DOHH2 (cell line): ENCODE measurements at regions not wholly inside any gene's neighbourhood (a gene's known extent, or its start where the extent isn't known, plus 50 kb on each side); places are given as distances from the start of the nearest gene placed in this dataset.

Experiments used
- H3F3A ChIP-seq: fragments of 200-600 bp; sonication (generic), shearing (Covaris generic); 2 replicates; pipeline ENCODE4 v1.6.0; 2016; ENCODE audit warnings: antibody characterized with exemption, mild to moderate bottlenecking; ENCODE audit not compliant: control insufficient read depth, insufficient read depth
- H3K27ac ChIP-seq: fragments of 200-600 bp; sonication (generic); 2 replicates; pipeline ENCODE4 v1.5.1; 2014; ENCODE audit warnings: low read depth, mild to moderate bottlenecking, low read length, moderate library complexity
- H3K27me3 ChIP-seq: fragments of 200-600 bp; sonication (generic); 2 replicates; pipeline ENCODE4 v1.6.1; 2014; ENCODE audit warnings: mild to moderate bottlenecking, low read length, mixed read lengths; ENCODE audit not compliant: control insufficient read depth
- H3K36me3 ChIP-seq: fragments of 200-600 bp; sonication (generic); 2 replicates; pipeline ENCODE4 v1.6.1; 2014; ENCODE audit warnings: mild to moderate bottlenecking, low read length, moderate library complexity, mixed read lengths; ENCODE audit not compliant: control insufficient read depth
- H3K4me1 ChIP-seq: fragments of 200-600 bp; sonication (generic); 2 replicates; pipeline ENCODE4 v1.6.1; 2014; ENCODE audit warnings: mild to moderate bottlenecking, low read length, mixed read lengths; ENCODE audit not compliant: control insufficient read depth
- H3K4me2 ChIP-seq: fragments of 200-600 bp; sonication (generic); 2 replicates; pipeline ENCODE4 v1.6.0; 2014; ENCODE audit warnings: mild to moderate bottlenecking, low read length, moderate library complexity
- H3K4me3 ChIP-seq: fragments of 200-600 bp; sonication (generic); 2 replicates; pipeline ENCODE4 v1.5.1; 2014; ENCODE audit warnings: mild to moderate bottlenecking, low read length, mixed read lengths
- H3K79me2 ChIP-seq: fragments of 200-600 bp; sonication (generic); 2 replicates; pipeline ENCODE4 v1.6.1; 2014; ENCODE audit warnings: mild to moderate bottlenecking, low read length, mixed read lengths; ENCODE audit not compliant: control insufficient read depth
- H3K9me2 ChIP-seq: fragments of 200-600 bp; sonication (generic); replicated peaks from 2 replicates; pipeline ENCODE4 v1.6.1; 2014; ENCODE audit warnings: mild to moderate bottlenecking, low read length, mixed read lengths; ENCODE audit not compliant: control insufficient read depth
- H3K9me3 ChIP-seq: fragments of 200-600 bp; sonication (generic); 2 replicates; pipeline ENCODE4 v1.6.1; 2014; ENCODE audit warnings: antibody characterized with exemption, low read length, mixed read lengths; ENCODE audit not compliant: control insufficient read depth, insufficient read depth
- H4K20me1 ChIP-seq: fragments of 200-600 bp; sonication (generic); 2 replicates; pipeline ENCODE4 v1.6.0; 2014; ENCODE audit warnings: low read depth, mild to moderate bottlenecking, antibody characterized with exemption, low read length, moderate library complexity; ENCODE audit not compliant: control insufficient read depth, insufficient read depth
- EZH2phosphoT487 ChIP-seq: fragments of 200-600 bp; sonication (generic); IDR thresholded peaks from 2 replicates; pipeline ENCODE4 v1.6.1; 2017; ENCODE audit warnings: borderline replicate concordance, mild to moderate bottlenecking, antibody characterized with exemption, low read length, moderate library complexity, mixed read lengths
- TF ChIP-seq, protein P1 (sequence below): fragments of 200-600 bp; sonication (generic); IDR thresholded peaks from one replicate; pipeline ENCODE4 v1.5.1; 2014; ENCODE audit warnings: antibody characterized with exemption, mild to moderate bottlenecking, low read depth, low read length; ENCODE audit not compliant: poor library complexity, severe bottlenecking

DNA sequence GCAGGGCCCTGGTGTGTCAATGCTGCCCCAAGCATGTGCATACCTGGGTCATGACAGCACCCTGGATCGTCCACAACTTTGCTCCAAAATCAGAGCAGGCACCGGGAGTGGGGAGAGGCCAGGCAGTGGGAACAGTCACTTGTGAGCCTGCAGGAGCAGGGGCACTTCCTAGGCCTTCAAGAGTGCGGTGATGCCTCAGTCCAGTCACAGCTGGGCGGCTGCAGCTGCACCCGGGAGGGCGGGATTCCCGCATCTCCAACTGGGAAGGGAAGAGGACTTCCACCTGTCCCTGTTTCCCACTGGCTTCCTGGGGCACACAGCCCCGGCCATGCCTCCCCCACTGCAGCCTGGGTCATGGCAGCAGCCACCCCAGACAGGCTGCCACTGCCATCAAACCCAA lies 191.3 kb upstream of the DEFB112 start:
- Histone ChIP-seq H3K27me3 (no peaks in the 10 kb centered on the region), H3K4me2 (no peak overlapping the region), H3K79me2 (no peaks in the 10 kb centered on the region), H3K36me3 (no peaks in the 10 kb centered on the region), H3K9me3 (no peaks in the 10 kb centered on the region; the same call in 1 of the 2 replicates), H3K4me3 (no peak overlapping the region), H3F3A (no peaks in the 10 kb centered on the region), H3K27ac (no peak overlapping the region), H4K20me1 (no peaks in the 10 kb centered on the region), H3K4me1 (no peaks in the 10 kb centered on the region), H3K9me2 (no peaks in the 10 kb centered on the region)
- TF ChIP-seq, protein P1, sequence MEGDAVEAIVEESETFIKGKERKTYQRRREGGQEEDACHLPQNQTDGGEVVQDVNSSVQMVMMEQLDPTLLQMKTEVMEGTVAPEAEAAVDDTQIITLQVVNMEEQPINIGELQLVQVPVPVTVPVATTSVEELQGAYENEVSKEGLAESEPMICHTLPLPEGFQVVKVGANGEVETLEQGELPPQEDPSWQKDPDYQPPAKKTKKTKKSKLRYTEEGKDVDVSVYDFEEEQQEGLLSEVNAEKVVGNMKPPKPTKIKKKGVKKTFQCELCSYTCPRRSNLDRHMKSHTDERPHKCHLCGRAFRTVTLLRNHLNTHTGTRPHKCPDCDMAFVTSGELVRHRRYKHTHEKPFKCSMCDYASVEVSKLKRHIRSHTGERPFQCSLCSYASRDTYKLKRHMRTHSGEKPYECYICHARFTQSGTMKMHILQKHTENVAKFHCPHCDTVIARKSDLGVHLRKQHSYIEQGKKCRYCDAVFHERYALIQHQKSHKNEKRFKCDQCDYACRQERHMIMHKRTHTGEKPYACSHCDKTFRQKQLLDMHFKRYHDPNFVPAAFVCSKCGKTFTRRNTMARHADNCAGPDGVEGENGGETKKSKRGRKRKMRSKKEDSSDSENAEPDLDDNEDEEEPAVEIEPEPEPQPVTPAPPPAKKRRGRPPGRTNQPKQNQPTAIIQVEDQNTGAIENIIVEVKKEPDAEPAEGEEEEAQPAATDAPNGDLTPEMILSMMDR = no peak
- TF ChIP-seq EZH2phosphoT487 = no peak

DNA sequence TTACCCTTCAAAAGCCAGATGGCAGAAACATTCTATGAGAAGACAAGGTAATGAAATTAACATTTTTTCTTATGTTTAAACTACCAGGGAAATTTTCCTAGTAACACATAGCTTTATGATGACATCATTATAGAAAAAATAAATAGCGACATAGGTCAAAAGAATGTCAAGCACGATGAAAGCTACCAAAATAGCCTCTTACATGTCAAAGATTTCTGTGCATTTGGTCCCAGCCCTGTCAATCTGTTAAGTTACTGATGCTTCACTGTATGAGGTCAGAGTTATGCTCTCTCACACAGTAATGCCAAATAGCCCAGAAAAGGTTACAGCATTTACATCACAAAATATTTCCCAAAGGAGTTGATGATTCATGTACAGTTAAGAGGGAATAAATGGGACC lies 199.8 kb upstream of the DEFB112 start:
- Histone ChIP-seq H3F3A (no peaks in the 10 kb centered on the region), H3K4me3 (no peak overlapping the region), H3K79me2 (no peaks in the 10 kb centered on the region), H3K36me3 (no peaks in the 10 kb centered on the region), H3K27me3 (no peaks in the 10 kb centered on the region), H3K4me1 (no peaks in the 10 kb centered on the region), H3K9me3 (no peaks in the 10 kb centered on the region), H4K20me1 (no peaks in the 10 kb centered on the region), H3K27ac (no peak overlapping the region), H3K4me2 (no peak overlapping the region), H3K9me2 (no peaks in the 10 kb centered on the region)
- no peak for TF ChIP-seq EZH2phosphoT487
- TF ChIP-seq, protein P1 = no peak

DNA sequence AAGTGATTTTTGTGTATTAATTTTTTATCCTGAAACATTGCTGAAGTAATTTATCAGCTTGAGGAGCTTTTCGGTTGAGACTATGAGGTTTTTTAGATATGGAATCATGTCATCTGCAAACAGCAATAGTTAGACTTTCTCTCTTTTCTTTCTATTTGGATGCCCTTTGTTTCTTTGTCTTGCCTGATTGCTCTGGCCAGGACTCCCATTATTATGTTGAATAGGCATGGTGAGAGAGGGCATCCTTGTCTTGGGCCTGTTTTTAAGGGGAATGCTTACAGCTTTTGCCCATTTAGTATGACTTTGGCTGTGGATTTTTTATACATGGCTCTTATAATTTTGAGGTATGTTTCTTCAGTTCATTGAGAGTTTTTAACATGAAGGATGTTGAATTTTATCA lies 207.6 kb upstream of the DEFB112 start:
- H4K20me1 ChIP-seq = no peaks in the 10 kb centered on the region
- no peaks in the 10 kb centered on the region for H3K4me1 ChIP-seq
- no peak overlapping the region for H3K27ac ChIP-seq
- H3K9me3 ChIP-seq = no peaks in the 10 kb centered on the region
- H3K36me3 ChIP-seq = no peaks in the 10 kb centered on the region
- H3K9me2 ChIP-seq = no peaks in the 10 kb centered on the region
- H3F3A ChIP-seq = no peaks in the 10 kb centered on the region
- H3K4me3 ChIP-seq = no peak overlapping the region
- no peak overlapping the region for H3K4me2 ChIP-seq
- TF ChIP-seq EZH2phosphoT487 = no peak
- H3K27me3 ChIP-seq = no peaks in the 10 kb centered on the region
- no peaks in the 10 kb centered on the region for H3K79me2 ChIP-seq

DNA sequence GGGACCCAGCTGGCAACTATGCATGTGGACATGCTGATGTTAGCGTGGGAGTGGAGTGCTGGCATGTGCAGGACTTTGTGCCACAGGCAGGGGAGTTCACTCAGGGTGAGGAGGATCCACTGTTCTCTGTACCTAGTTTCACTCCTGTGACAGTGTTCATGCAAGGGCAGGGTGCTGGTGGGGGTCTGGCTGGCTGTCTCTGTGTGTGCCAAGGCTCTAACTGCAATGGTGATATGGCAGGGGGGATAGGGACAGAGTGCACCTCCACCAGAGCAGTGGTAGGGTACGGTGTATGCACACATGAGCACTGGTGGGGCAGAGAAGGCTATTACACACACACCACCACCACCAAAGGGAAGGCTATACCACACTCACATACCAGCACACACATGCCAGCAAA lies 210.2 kb upstream of the DEFB112 start:
- Histone ChIP-seq H3K27ac (no peak overlapping the region), H4K20me1 (no peaks in the 10 kb centered on the region), H3K4me1 (no peaks in the 10 kb centered on the region), H3K4me2 (no peak overlapping the region), H3K36me3 (no peaks in the 10 kb centered on the region), H3K27me3 (no peaks in the 10 kb centered on the region), H3K79me2 (no peaks in the 10 kb centered on the region), H3K4me3 (no peak overlapping the region), H3K9me2 (no peaks in the 10 kb centered on the region), H3F3A (no peaks in the 10 kb centered on the region), H3K9me3 (no peaks in the 10 kb centered on the region)
- no peak for TF ChIP-seq EZH2phosphoT487
- TF ChIP-seq, protein P1 = no peak
